Thoracic aorta (tissue), 2 donors: ENCODE measurements at regions not wholly inside any gene's neighbourhood (a gene's known extent, or its start where the extent isn't known, plus 50 kb on each side); places are given as distances from the start of the nearest gene placed in this dataset.

Experiments used
- ATAC-seq: fragments of 150-250 bp; one replicate; pipeline ENCODE4 v1.8.0; 2017; ENCODE audit warnings: low read depth; ENCODE audit not compliant: insufficient number of reproducible peaks, low FRiP score
- DNase-seq: peaks from one replicate; pipeline ENCODE4 v3.0.0-alpha.2; 2020; ENCODE audit warnings: low spot score
- H3K27ac ChIP-seq, 2 donors: fragments of 200-600 bp; sonication (generic); 1 replicate in 1 of 2; 2 replicates in 1 of 2; pipeline ENCODE4 v1.5.1; 2016; ENCODE audit warnings: mild to moderate bottlenecking in 2 of 2, moderate library complexity in 2 of 2
- H3K27me3 ChIP-seq: fragments of 200-600 bp; sonication (generic); replicated peaks from 2 replicates; pipeline ENCODE4 v1.6.0; 2016; ENCODE audit warnings: mild to moderate bottlenecking; ENCODE audit not compliant: insufficient read depth
- H3K36me3 ChIP-seq: fragments of 200-600 bp; sonication (generic); one replicate; pipeline ENCODE4 v1.5.1; 2016
- H3K4me1 ChIP-seq, 2 donors: fragments of 200-600 bp; sonication (generic); 1 replicate in 1 of 2; 2 replicates in 1 of 2; pipeline versions ENCODE4 v1.5.1 to v1.6.0; 2016; ENCODE audit warnings: low read depth in 2 of 2, mild to moderate bottlenecking in 1 of 2; ENCODE audit not compliant: control insufficient read depth in 1 of 2
- H3K4me3 ChIP-seq: fragments of 200-600 bp; sonication (generic); 2 replicates; pipeline ENCODE4 v1.5.1; 2016; ENCODE audit warnings: mild to moderate bottlenecking
- H3K9me3 ChIP-seq: fragments of 200-600 bp; sonication (generic); 2 replicates; pipeline ENCODE4 v1.5.1; 2016
- TF ChIP-seq, protein P1 (sequence below): fragments of 200-600 bp; sonication (generic); IDR thresholded peaks from one replicate; pipeline ENCODE4 v1.5.1; 2019; ENCODE audit warnings: antibody characterized with exemption

DNA sequence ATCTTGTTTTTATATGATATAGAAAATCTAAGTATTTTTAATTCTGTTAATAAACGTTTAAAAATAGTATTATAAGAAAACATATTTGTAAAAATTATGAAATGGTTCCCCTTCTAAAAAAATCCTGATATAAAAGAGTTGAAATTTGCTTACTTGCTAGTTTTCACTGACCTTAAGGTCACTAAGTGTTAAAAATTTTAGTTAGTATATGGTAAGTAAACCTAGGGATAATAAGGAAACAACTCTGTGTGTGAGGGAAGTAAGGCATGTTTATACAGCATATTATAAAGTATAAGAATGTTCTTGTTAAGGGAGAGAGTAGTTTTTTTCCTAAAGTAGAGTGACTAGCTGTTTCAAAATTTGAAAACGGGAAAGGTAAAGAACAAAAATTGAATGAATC is 130.9 kb upstream of the LYPLAL1 start:
- Histone ChIP-seq H3K9me3 (no peaks in the 10 kb centered on the region), H3K27me3 (no peaks in the 10 kb centered on the region), H3K36me3 (no peaks in the 10 kb centered on the region), H3K4me1 (no peaks in the 10 kb centered on the region), H3K27ac (no peak overlapping the region), H3K4me3 (no peak overlapping the region)
- DNase-seq (no peak), ATAC-seq (no peak)
- TF ChIP-seq, protein P1, sequence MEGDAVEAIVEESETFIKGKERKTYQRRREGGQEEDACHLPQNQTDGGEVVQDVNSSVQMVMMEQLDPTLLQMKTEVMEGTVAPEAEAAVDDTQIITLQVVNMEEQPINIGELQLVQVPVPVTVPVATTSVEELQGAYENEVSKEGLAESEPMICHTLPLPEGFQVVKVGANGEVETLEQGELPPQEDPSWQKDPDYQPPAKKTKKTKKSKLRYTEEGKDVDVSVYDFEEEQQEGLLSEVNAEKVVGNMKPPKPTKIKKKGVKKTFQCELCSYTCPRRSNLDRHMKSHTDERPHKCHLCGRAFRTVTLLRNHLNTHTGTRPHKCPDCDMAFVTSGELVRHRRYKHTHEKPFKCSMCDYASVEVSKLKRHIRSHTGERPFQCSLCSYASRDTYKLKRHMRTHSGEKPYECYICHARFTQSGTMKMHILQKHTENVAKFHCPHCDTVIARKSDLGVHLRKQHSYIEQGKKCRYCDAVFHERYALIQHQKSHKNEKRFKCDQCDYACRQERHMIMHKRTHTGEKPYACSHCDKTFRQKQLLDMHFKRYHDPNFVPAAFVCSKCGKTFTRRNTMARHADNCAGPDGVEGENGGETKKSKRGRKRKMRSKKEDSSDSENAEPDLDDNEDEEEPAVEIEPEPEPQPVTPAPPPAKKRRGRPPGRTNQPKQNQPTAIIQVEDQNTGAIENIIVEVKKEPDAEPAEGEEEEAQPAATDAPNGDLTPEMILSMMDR, result no peak

GRCh38 chr1:219045246-219045645 is 128.4 kb upstream of the LYPLAL1 start:
- H3K36me3 ChIP-seq, result no peaks in the 10 kb centered on the region
- no peak overlapping the region for H3K4me3 ChIP-seq
- no peaks in the 10 kb centered on the region for H3K27me3 ChIP-seq
- no peak for ATAC-seq
- H3K27ac ChIP-seq, result no peak overlapping the region
- no peaks in the 10 kb centered on the region for H3K9me3 ChIP-seq
- TF ChIP-seq, protein P1, result no peak
- peaks cover 4 to 11% of the 10 kb centered on the region in 2 donors for H3K4me1 ChIP-seq
- no peak for DNase-seq

GRCh38 chr1:219049501-219049900 is 124.2 kb upstream of the LYPLAL1 start:
- Histone ChIP-seq H3K36me3 (no peaks in the 10 kb centered on the region), H3K4me1 (peaks cover 4 to 11% of the 10 kb centered on the region in 2 donors)
- no peak for ATAC-seq

GRCh38 chr1:219050086-219050821 is 123.4 kb upstream of the LYPLAL1 start:
- no peak for ATAC-seq
- Histone ChIP-seq H3K4me1 (peaks cover 4 to 11% of the 10 kb centered on the region in 2 donors), H3K27ac (no peak overlapping the region), H3K9me3 (no peaks in the 10 kb centered on the region), H3K27me3 (no peaks in the 10 kb centered on the region), H3K36me3 (no peaks in the 10 kb centered on the region), H3K4me3 (no peak overlapping the region)
- TF ChIP-seq, protein P1, result no peak
- DNase-seq, result no peak

More at GRCh38 chr1:219049501-219049900, 124.2 kb upstream of the LYPLAL1 start:
- no peaks in the 10 kb centered on the region for H3K27me3 ChIP-seq
- no peak overlapping the region for H3K4me3 ChIP-seq
- TF ChIP-seq, protein P1, result no peak
- H3K27ac ChIP-seq, result no peak overlapping the region
- H3K9me3 ChIP-seq, result no peaks in the 10 kb centered on the region
- no peak for DNase-seq

GRCh38 chr1:219050822-219051125 is 122.9 kb upstream of the LYPLAL1 start:
- Histone ChIP-seq H3K9me3 (no peaks in the 10 kb centered on the region), H3K4me1 (peaks cover 4 to 11% of the 10 kb centered on the region in 2 donors), H3K4me3 (no peak overlapping the region), H3K27ac (no peak overlapping the region), H3K36me3 (no peaks in the 10 kb centered on the region), H3K27me3 (no peaks in the 10 kb centered on the region)
- no peak for ATAC-seq
- TF ChIP-seq, protein P1, result no peak
- no peak for DNase-seq
